Smooth muscle cell (in vitro differentiated cells): ENCODE measurements at regions not wholly inside any gene's neighbourhood (a gene's known extent, or its start where the extent isn't known, plus 50 kb on each side); places are given as distances from the start of the nearest gene placed in this dataset.

Experiments
- DNase-seq: peaks from one replicate; lab custom pipeline; 2025; ENCODE audit not compliant: unreplicated experiment; lab: John Stamatoyannopoulos, UW
- H2AFZ ChIP-seq: fragments of 200-600 bp; sonication (generic); 2 replicates; pipeline ENCODE4 v1.6.0; 2016; ENCODE audit warnings: antibody characterized with exemption, low read depth, mild to moderate bottlenecking
- H3F3A ChIP-seq: fragments of 200-600 bp; sonication (generic); 2 replicates; pipeline ENCODE4 v1.6.0; 2017; ENCODE audit warnings: antibody characterized with exemption, low read depth
- H3K27ac ChIP-seq: fragments of 200-600 bp; sonication (generic); 2 replicates; pipeline ENCODE4 v1.5.1; 2016; ENCODE audit warnings: low read depth, mild to moderate bottlenecking
- H3K27me3 ChIP-seq: fragments of 200-600 bp; sonication (generic); 2 replicates; pipeline ENCODE4 v1.6.1; 2016; ENCODE audit warnings: low read depth, mild to moderate bottlenecking
- H3K36me3 ChIP-seq: fragments of 200-600 bp; sonication (generic); 2 replicates; pipeline ENCODE4 v1.5.1; 2016; ENCODE audit warnings: low read depth
- H3K4me1 ChIP-seq: fragments of 200-600 bp; sonication (generic); 2 replicates; pipeline ENCODE4 v1.5.1; 2016; ENCODE audit warnings: low read depth
- H3K4me2 ChIP-seq: fragments of 200-600 bp; sonication (generic); 2 replicates; pipeline ENCODE4 v1.6.0; 2016; ENCODE audit warnings: mild to moderate bottlenecking
- H3K4me3 ChIP-seq: fragments of 200-600 bp; sonication (generic); 2 replicates; pipeline ENCODE4 v1.5.1; 2016; ENCODE audit warnings: mild to moderate bottlenecking
- H3K79me2 ChIP-seq: fragments of 200-600 bp; sonication (generic); 2 replicates; pipeline ENCODE4 v1.6.0; 2016; ENCODE audit warnings: low read depth, mild to moderate bottlenecking
- H3K9ac ChIP-seq: fragments of 200-600 bp; sonication (generic); 2 replicates; pipeline ENCODE4 v1.6.0; 2016; ENCODE audit warnings: low read depth
- H3K9me3 ChIP-seq: fragments of 200-600 bp; sonication (generic); replicated peaks from 2 replicates; pipeline ENCODE4 v1.5.1; 2016; ENCODE audit warnings: low read depth
- H4K20me1 ChIP-seq: fragments of 200-600 bp; sonication (generic); 2 replicates; pipeline ENCODE4 v1.6.0; 2016; ENCODE audit warnings: low read depth
- CTCF ChIP-seq: fragments of 200-600 bp; sonication (generic); IDR thresholded peaks from 2 replicates; pipeline ENCODE4 v1.5.1; 2017; ENCODE audit warnings: borderline replicate concordance, mild to moderate bottlenecking, antibody characterized with exemption; ENCODE audit not compliant: insufficient read depth, poor library complexity, severe bottlenecking
- WGBS: methylation state at CpG from one replicate; pipeline ENCODE4 v1.1.7; 2016; ENCODE audit warnings: low lambda C conversion rate; 5-methylcytosine and 5-hydroxymethylcytosine counted together

GRCh38 chr7:35536396-35536826 is 158.5 kb downstream of the HERPUD2 start:
- WGBS: 89% methylated on average over 11 of the region's 11 CpGs
- Histone ChIP-seq H3K27ac (no peak overlapping the region), H3K4me2 (no peak overlapping the region), H3K4me3 (no peak overlapping the region), H2AFZ (no peak overlapping the region), H3K9me3 (no peaks in the 10 kb centered on the region), H3K4me1 (no peaks in the 10 kb centered on the region), H3K27me3 (peaks cover 3% of the 10 kb centered on the region), H3K79me2 (no peaks in the 10 kb centered on the region), H3F3A (no peaks in the 10 kb centered on the region), H3K9ac (no peak overlapping the region), H4K20me1 (no peaks in the 10 kb centered on the region), H3K36me3 (no peaks in the 10 kb centered on the region)
- no peak for TF ChIP-seq CTCF
- no peak for DNase-seq

- WGBS: 55% methylated on average over 6 of the region's 6 CpGs
- no peak overlapping the region for H3K9ac ChIP-seq
Observed at GRCh38 chr7:35533902-35534301, 161.0 kb downstream of the HERPUD2 start.

GRCh38 chr7:35530124-35531109 is 164.5 kb downstream of the HERPUD2 start:
- Histone ChIP-seq H3K36me3 (no peaks in the 10 kb centered on the region), H3K4me3 (no peak overlapping the region), H3K9ac (no peak overlapping the region), H3K4me1 (no peaks in the 10 kb centered on the region), H3K9me3 (no peaks in the 10 kb centered on the region), H3K4me2 (no peak overlapping the region), H3K27me3 (peaks cover 13% of the 10 kb centered on the region), H3K79me2 (no peaks in the 10 kb centered on the region), H2AFZ (no peak overlapping the region), H3K27ac (no peak overlapping the region), H3F3A (no peaks in the 10 kb centered on the region), H4K20me1 (no peaks in the 10 kb centered on the region)
- no peak for TF ChIP-seq CTCF
- DNase-seq: no peak
- 95% methylated on average over 16 of the region's 16 CpGs for WGBS

More at GRCh38 chr7:35533902-35534301, 161.0 kb downstream of the HERPUD2 start:
- H3K4me3 ChIP-seq: no peak overlapping the region
- no peak overlapping the region for H3K4me2 ChIP-seq
- no peaks in the 10 kb centered on the region for H3K9me3 ChIP-seq
- H3K27ac ChIP-seq: no peak overlapping the region
- no peaks in the 10 kb centered on the region for H3K79me2 ChIP-seq
- no peaks in the 10 kb centered on the region for H3K27me3 ChIP-seq
- H3K4me1 ChIP-seq: no peaks in the 10 kb centered on the region
- no peak overlapping the region for H2AFZ ChIP-seq
- TF ChIP-seq CTCF: no peak
- H3F3A ChIP-seq: no peaks in the 10 kb centered on the region
- H3K36me3 ChIP-seq: no peaks in the 10 kb centered on the region
- H4K20me1 ChIP-seq: no peaks in the 10 kb centered on the region
- DNase-seq: no peak
